Chondrocyte (in vitro differentiated cells): ENCODE measurements at regions not wholly inside any gene's neighbourhood (a gene's known extent, or its start where the extent isn't known, plus 50 kb on each side); places are given as distances from the start of the nearest gene placed in this dataset.

Source experiments
- DNase-seq: peaks from one replicate; pipeline ENCODE4 v3.0.0; 2021; ENCODE audit warnings: mixed read lengths, low spot score
- H3K27ac Mint-ChIP-seq: one replicate; pipeline ENCODE4 v1.8.0; 2021; ENCODE audit warnings: mild to moderate bottlenecking, moderate library complexity, mixed read lengths; ENCODE audit not compliant: unreplicated experiment
- H3K27me3 Mint-ChIP-seq: 2 replicates; pipeline ENCODE4 v1.8.0; 2021; ENCODE audit warnings: low read depth, mixed read lengths
- H3K36me3 Mint-ChIP-seq: 2 replicates; pipeline ENCODE4 v1.8.0; 2021; ENCODE audit warnings: low read depth, mixed read lengths
- H3K4me1 Mint-ChIP-seq: 2 replicates; pipeline ENCODE4 v1.8.0; 2021; ENCODE audit warnings: low read depth, mild to moderate bottlenecking, mixed read lengths
- H3K4me3 Mint-ChIP-seq: one replicate; pipeline ENCODE4 v1.8.0; 2021; ENCODE audit warnings: mild to moderate bottlenecking, moderate library complexity, mixed read lengths; ENCODE audit not compliant: unreplicated experiment
- H3K9me3 Mint-ChIP-seq: 2 replicates; pipeline ENCODE4 v1.8.0; 2021; ENCODE audit warnings: low read depth, mixed read lengths
- CTCF ChIP-seq: fragments of 200-600 bp; sonication (generic); IDR thresholded peaks from 2 replicates; pipeline ENCODE4 v1.5.0; 2021; ENCODE audit warnings: antibody characterized with exemption, mild to moderate bottlenecking, moderate library complexity

DNA sequence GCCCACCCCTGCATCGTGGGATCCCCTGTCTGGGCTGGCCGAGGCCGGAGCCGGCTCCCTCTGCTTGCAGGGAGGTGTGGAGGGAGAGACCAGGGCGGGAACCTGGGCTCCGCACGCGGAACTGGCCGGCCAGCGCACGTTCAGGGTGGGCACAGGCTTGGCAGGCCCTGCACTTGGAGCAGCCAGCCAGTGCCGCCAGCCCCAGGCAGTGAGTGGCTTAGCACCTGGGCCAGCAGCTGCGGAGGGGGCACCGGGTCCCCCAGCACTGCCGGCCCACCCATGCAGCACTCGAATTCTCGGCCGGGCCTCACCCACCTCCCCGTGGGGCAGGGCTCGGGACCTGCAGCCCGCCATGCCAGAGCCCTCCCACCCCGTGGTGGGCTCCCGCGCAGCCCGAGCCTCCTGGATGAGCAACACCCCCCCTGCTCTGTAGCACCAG lies 422.6 kb downstream of the AMY1C start:
- Mint-ChIP-seq H3K27me3 (no peaks in the 10 kb centered on the region), H3K4me3 (no peak overlapping the region), H3K36me3 (no peaks in the 10 kb centered on the region), H3K9me3 (peaks cover 11% of the 10 kb centered on the region), H3K4me1 (no peaks in the 10 kb centered on the region), H3K27ac (no peak overlapping the region)
- peak; percentile 93 for DNase-seq
- TF ChIP-seq CTCF = no peak

DNA sequence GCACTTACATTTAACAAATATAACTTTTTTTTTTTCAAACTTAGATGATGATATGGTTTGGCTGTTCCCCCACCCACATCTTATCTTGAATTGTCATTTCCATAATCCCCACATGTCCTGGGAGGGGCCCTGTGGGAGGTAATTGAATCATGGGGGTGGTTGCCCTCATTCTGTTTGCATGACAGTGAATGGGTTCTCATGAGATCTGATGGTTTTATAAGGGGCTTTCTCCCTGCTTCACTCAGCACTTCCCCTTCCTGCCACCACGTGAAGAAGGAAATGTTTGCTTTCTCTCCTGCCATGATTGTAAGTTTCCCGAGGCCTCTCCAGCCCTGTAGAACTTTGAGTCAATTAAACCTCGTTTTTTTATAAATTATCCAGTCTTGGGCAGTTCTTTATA lies 432.6 kb downstream of the AMY1C start:
- H3K36me3 Mint-ChIP-seq = no peaks in the 10 kb centered on the region
- no peaks in the 10 kb centered on the region for H3K27me3 Mint-ChIP-seq
- H3K9me3 Mint-ChIP-seq = no peaks in the 10 kb centered on the region
- no peak overlapping the region for H3K4me3 Mint-ChIP-seq
- H3K27ac Mint-ChIP-seq = no peak overlapping the region
- no peak for TF ChIP-seq CTCF
- no peaks in the 10 kb centered on the region for H3K4me1 Mint-ChIP-seq
- DNase-seq = no peak

- H3K27me3 Mint-ChIP-seq = no peaks in the 10 kb centered on the region
- no peaks in the 10 kb centered on the region for H3K4me1 Mint-ChIP-seq
- no peak overlapping the region for H3K27ac Mint-ChIP-seq
- no peaks in the 10 kb centered on the region for H3K9me3 Mint-ChIP-seq
- no peak for DNase-seq
- TF ChIP-seq CTCF = no peak
- H3K36me3 Mint-ChIP-seq = no peaks in the 10 kb centered on the region
- no peak overlapping the region for H3K4me3 Mint-ChIP-seq
These were observed 439.5 kb downstream of the AMY1C start for GRCh38 chr1:104189207-104189606.

- H3K4me1 Mint-ChIP-seq = no peaks in the 10 kb centered on the region
These were observed 441.1 kb downstream of the AMY1C start for GRCh38 chr1:104190821-104191220.

DNA sequence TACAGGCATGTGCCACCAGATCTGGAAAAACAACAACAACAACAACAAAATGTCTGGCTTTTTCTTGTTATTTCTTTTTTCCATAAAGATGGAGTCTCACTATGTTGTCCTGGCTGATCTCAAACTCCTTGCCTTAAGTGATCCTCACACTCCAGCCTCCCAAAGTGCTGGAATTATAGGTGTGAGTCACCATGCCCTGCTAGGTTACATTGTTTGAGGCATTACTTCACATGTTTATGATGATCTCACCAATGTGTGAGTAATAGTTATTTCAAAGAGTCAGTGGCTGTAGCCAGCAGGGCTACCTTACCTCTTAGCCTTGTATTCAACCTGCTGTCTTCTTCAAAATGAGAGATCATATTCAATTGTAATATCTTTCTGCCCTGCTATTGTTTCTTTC lies 445.7 kb downstream of the AMY1C start:
- TF ChIP-seq CTCF = no peak
- peaks cover 3% of the 10 kb centered on the region for H3K9me3 Mint-ChIP-seq
- H3K27ac Mint-ChIP-seq = no peak overlapping the region
- H3K4me1 Mint-ChIP-seq = no peaks in the 10 kb centered on the region
- no peak overlapping the region for H3K4me3 Mint-ChIP-seq
- H3K36me3 Mint-ChIP-seq = no peaks in the 10 kb centered on the region
- DNase-seq = no peak
- H3K27me3 Mint-ChIP-seq = no peaks in the 10 kb centered on the region

More at GRCh38 chr1:104190821-104191220, 441.1 kb downstream of the AMY1C start:
- H3K9me3 Mint-ChIP-seq = no peaks in the 10 kb centered on the region
- no peak for TF ChIP-seq CTCF
- H3K4me3 Mint-ChIP-seq = no peak overlapping the region
- no peaks in the 10 kb centered on the region for H3K36me3 Mint-ChIP-seq
- no peaks in the 10 kb centered on the region for H3K27me3 Mint-ChIP-seq
- H3K27ac Mint-ChIP-seq = no peak overlapping the region
- DNase-seq = no peak
